Osteoblast (primary cell): ENCODE measurements at regions not wholly inside any gene's neighbourhood (a gene's known extent, or its start where the extent isn't known, plus 50 kb on each side); places are given as distances from the start of the nearest gene placed in this dataset.
"Not testable (repeated sequence)": the region's sequence is repeated elsewhere in the genome, so short reads cannot be mapped to it uniquely, and the experiment has no call there.

Experiments
- DNase-seq: peaks from one replicate; pipeline ENCODE4 v3.0.0; 2011; ENCODE audit warnings: low spot score, mixed read lengths; ENCODE audit not compliant: insufficient read length; ENCODE audit errors: missing footprints
- H2AFZ ChIP-seq: 2 replicates; pipeline ENCODE4 v1.6.0; 2011; ENCODE audit warnings: mild to moderate bottlenecking, low read length
- H3K27ac ChIP-seq: 2 replicates; pipeline ENCODE4 v1.5.1; 2011; ENCODE audit warnings: mild to moderate bottlenecking, low read depth, low read length, moderate library complexity
- H3K27me3 ChIP-seq: 2 replicates; pipeline ENCODE4 v1.6.0; 2012; ENCODE audit warnings: mild to moderate bottlenecking, control low read depth, inconsistent platforms, low read length, moderate library complexity; ENCODE audit not compliant: insufficient read depth
- H3K36me3 ChIP-seq: 2 replicates; pipeline ENCODE4 v1.5.1; 2011; ENCODE audit warnings: mild to moderate bottlenecking, low read length, control low read depth, moderate library complexity; ENCODE audit not compliant: insufficient read depth
- H3K4me1 ChIP-seq: 2 replicates; pipeline ENCODE4 v1.5.1; 2011; ENCODE audit warnings: mild to moderate bottlenecking, low read length, control low read depth, moderate library complexity; ENCODE audit not compliant: insufficient read depth
- H3K4me2 ChIP-seq: 2 replicates; pipeline ENCODE4 v1.6.0; 2011; ENCODE audit warnings: mild to moderate bottlenecking, low read length; ENCODE audit not compliant: insufficient read depth
- H3K4me3 ChIP-seq: fragments of 200-600 bp; sonication (generic); 3 replicates; pipeline ENCODE4 v1.5.1; 2012; ENCODE audit warnings: mild to moderate bottlenecking, low read length, inconsistent platforms; ENCODE audit not compliant: insufficient read depth
- H3K79me2 ChIP-seq: 2 replicates; pipeline ENCODE4 v1.6.0; 2012; ENCODE audit warnings: mild to moderate bottlenecking, low read length, control low read depth, inconsistent platforms; ENCODE audit not compliant: insufficient read depth
- H3K9me3 ChIP-seq: 2 replicates; pipeline ENCODE4 v1.5.1; 2011; ENCODE audit warnings: low read depth, low read length, control low read depth
- H4K20me1 ChIP-seq: 2 replicates; pipeline ENCODE4 v1.6.0; 2012; ENCODE audit warnings: mild to moderate bottlenecking, low read length, control low read depth; ENCODE audit not compliant: insufficient read depth
- TF ChIP-seq, protein P1 (sequence below): IDR thresholded peaks from 2 replicates; pipeline ENCODE4 v1.5.1; 2011; ENCODE audit warnings: mild to moderate bottlenecking, low read depth, low read length, moderate library complexity; ENCODE audit errors: extremely low read depth

DNA sequence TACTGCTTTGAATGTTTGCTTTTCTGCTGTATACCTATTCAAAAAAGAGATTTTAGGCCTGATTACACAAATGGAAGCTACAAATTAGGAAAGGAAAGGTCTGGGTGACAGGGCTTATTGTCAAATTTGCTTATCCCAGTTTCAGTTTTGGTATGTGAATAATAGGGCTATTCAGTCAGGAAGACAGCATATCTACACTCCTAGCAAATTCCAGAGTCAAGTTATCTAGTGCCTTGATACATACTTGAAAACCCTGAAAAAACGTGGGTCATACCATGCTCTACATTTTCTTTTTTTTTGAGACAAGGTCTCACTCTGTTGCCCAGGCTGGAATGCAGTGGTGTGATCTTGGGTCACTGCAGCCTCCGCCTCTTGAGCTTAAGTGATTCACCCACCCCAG, 59.2 kb upstream of the CCDC180 start:
- not testable (repeated sequence) for H3K4me1 ChIP-seq, H4K20me1 ChIP-seq, H2AFZ ChIP-seq, H3K27me3 ChIP-seq, H3K4me3 ChIP-seq, DNase-seq, H3K9me3 ChIP-seq, H3K36me3 ChIP-seq, H3K79me2 ChIP-seq
- H3K27ac ChIP-seq, result peak overlapping the region; percentile 45
- peak overlapping the region; percentile 43 for H3K4me2 ChIP-seq

DNA sequence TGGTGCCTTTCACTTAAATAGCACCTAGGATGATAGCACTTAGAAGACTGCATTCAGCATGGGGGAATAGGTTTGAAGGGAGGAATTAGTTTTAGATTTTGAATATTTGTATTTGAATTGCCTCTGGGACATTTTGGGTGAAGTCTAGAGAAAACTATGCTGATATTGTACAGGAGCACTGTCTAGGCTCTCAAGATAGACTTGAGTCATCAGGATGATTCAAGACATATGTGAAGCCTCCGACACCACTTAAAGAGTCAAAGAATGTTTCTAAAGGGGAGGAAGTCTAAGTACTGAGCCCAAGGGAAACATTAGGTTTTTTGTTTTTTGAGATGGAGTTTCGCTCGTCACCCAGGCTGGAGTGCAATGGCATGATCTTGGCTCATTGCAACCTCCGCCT, 63.9 kb upstream of the CCDC180 start:
- Histone ChIP-seq H3K9me3 (no peaks in the 10 kb centered on the region), H3K27me3 (no peaks in the 10 kb centered on the region), H3K4me1 (peaks cover 13% of the 10 kb centered on the region), H4K20me1 (no peaks in the 10 kb centered on the region), H3K4me2 (no peak overlapping the region), H3K36me3 (no peaks in the 10 kb centered on the region), H3K4me3 (no peak overlapping the region), H3K79me2 (peaks cover 25% of the 10 kb centered on the region), H3K27ac (no peak overlapping the region), H2AFZ (no peak overlapping the region)
- TF ChIP-seq, protein P1, sequence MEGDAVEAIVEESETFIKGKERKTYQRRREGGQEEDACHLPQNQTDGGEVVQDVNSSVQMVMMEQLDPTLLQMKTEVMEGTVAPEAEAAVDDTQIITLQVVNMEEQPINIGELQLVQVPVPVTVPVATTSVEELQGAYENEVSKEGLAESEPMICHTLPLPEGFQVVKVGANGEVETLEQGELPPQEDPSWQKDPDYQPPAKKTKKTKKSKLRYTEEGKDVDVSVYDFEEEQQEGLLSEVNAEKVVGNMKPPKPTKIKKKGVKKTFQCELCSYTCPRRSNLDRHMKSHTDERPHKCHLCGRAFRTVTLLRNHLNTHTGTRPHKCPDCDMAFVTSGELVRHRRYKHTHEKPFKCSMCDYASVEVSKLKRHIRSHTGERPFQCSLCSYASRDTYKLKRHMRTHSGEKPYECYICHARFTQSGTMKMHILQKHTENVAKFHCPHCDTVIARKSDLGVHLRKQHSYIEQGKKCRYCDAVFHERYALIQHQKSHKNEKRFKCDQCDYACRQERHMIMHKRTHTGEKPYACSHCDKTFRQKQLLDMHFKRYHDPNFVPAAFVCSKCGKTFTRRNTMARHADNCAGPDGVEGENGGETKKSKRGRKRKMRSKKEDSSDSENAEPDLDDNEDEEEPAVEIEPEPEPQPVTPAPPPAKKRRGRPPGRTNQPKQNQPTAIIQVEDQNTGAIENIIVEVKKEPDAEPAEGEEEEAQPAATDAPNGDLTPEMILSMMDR, result no peak
- DNase-seq, result no peak

DNA sequence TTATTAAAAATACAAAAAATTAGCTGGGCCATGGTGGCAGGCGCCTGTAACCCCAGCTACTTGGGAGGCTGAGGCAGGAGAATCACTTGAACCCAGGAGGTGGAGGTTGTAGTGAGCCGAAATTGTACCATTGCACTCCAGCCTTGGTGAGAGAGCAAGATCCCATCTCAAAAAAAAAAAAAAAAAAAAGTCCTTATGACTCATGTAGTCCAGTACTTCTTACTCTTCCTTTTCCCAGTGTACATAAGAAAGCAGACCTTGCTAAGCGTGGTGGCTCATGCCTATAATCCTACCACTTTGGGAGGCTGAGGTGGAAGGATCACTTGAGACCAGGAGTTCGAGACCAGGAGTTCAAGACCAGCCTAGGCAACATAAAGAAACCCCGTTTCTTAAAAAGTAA, 66.0 kb upstream of the CCDC180 start:
- Histone ChIP-seq H3K4me1 (peaks cover 11% of the 10 kb centered on the region), H3K79me2 (peaks cover 25% of the 10 kb centered on the region)
- H3K4me2 ChIP-seq, H3K36me3 ChIP-seq, H3K27me3 ChIP-seq, H3K27ac ChIP-seq, DNase-seq, H2AFZ ChIP-seq, H4K20me1 ChIP-seq, H3K4me3 ChIP-seq, H3K9me3 ChIP-seq: not testable (repeated sequence)

DNA sequence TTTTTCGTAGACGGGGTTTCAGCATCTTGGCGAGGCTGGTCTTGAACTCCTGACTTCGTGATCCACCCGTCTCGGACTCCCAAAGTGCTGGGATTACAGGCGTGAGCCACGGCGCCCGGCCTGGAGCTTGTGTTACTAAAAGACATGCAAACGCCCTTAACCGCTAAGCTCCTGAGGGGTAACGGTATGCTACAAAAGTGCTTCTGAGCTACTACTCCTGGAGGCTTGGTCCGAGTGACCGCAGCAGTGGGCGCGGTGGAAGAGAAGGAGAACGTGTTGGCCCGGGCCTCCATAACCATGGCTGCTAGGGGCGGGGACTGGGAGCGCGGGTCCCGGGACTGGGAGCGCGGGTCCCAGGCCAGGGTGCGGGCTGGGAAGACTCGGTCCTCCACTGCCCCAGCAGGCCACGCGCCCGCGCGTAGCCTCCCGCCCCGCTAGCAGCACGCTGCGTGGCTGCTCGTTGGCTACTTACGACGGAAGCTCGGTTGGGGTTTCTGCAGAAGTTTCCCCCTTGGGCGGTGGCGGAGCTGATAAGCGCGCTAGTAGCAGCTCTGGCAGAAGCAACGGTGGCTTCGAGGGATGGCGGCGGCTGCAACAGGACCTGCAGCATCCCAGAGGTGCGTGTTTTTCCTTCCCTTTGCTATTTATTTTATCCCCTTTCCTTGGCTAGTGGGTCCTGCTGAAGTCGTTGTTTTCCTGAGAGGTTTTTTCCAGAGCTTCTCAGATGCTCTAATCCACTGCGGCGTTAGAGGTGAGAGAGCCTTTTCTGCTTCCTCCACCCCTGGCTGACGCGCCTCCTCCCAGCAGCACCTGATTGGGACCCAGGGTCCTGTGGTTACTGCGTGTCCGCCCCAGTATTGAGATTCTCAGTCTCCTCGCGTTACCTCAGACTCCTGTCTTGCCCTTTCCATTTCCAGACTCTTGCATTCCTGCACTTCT, 69.2 kb upstream of the CCDC180 start:
- Histone ChIP-seq H3K27ac (peak overlapping the region; percentile 56), H3K27me3 (no peaks in the 10 kb centered on the region)
- TF ChIP-seq, protein P1, result no peak

DNA sequence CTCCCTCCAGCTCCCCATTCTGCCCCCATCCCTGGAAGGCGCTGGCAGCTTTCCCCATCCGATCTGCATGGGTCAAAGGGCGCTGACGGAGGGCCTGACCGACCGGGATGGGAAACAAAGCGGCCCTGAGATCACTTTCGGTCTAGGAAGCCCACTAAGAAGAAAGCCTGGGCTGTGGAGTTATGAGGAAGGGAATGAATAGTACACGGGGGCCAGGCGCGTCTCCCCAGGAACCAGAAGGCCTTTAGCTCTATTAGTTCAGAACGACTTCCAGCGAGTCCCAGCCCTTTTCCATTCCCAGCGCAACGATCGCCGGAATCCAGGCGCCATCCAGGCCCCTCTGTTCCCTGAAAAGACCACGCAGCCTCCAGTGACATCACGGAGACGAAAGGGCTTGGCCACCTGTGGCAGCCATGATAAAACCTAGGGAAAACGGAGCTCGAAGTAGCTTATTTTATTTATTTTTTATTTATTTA, 70.1 kb upstream of the CCDC180 start:
- no peaks in the 10 kb centered on the region for H4K20me1 ChIP-seq
- DNase-seq, result no peak
- peak overlapping the region; percentile 94 for H3K4me2 ChIP-seq
- no peaks in the 10 kb centered on the region for H3K36me3 ChIP-seq
- peaks cover 13% of the 10 kb centered on the region for H3K79me2 ChIP-seq
- peaks cover 5% of the 10 kb centered on the region for H3K4me1 ChIP-seq
- peak overlapping the region; percentile 65 for H2AFZ ChIP-seq
- peak overlapping the region; percentile 39 for H3K4me3 ChIP-seq
- no peaks in the 10 kb centered on the region for H3K9me3 ChIP-seq
- H3K27me3 ChIP-seq, result no peaks in the 10 kb centered on the region
- no peak overlapping the region for H3K27ac ChIP-seq
- TF ChIP-seq, protein P1, result no peak

More for the DNA sequence above, 69.2 kb upstream of the CCDC180 start:
- H3K4me2 ChIP-seq, result peak overlapping the region; percentile 94
- peak overlapping the region; percentile 97 for H2AFZ ChIP-seq
- no peaks in the 10 kb centered on the region for H4K20me1 ChIP-seq
- no peaks in the 10 kb centered on the region for H3K9me3 ChIP-seq
- H3K36me3 ChIP-seq, result no peaks in the 10 kb centered on the region
- H3K4me1 ChIP-seq, result peaks cover 6% of the 10 kb centered on the region
- peak overlapping the region; percentile 85 for H3K4me3 ChIP-seq
- H3K79me2 ChIP-seq, result peaks cover 20% of the 10 kb centered on the region
- DNase-seq, result peak; percentile 87

DNA sequence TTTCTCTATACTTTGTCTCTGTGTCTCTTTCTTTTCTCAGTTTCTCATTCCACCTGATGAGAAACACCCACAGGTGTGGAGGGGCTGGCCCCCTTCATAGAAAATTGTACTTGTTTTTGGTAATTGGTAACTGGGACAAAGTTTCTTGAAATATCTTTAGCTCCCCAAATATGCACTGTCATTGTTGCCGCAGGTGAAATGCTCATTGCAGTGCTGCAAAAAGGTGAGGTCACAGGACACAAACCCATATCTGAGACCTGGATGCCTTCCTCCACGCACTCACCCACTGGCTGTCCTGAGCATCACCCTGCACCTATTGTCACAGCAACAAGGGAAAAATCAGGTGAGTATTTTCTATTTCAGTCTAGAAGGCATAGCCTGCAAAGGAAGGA, 74.5 kb upstream of the CCDC180 start:
- H3K9me3 ChIP-seq, H3K27me3 ChIP-seq, H3K4me3 ChIP-seq, H3K4me1 ChIP-seq, H3K79me2 ChIP-seq, H4K20me1 ChIP-seq, H3K27ac ChIP-seq, DNase-seq, H3K4me2 ChIP-seq, H2AFZ ChIP-seq, H3K36me3 ChIP-seq: not testable (repeated sequence)
